HepG2 (cell line): ENCODE measurements at regions not wholly inside any gene's neighbourhood (a gene's known extent, or its start where the extent isn't known, plus 50 kb on each side); places are given as distances from the start of the nearest gene placed in this dataset.
"Not testable (repeated sequence)": the region's sequence is repeated elsewhere in the genome, so short reads cannot be mapped to it uniquely, and the experiment has no call there.

Source experiments
- ATAC-seq: fragments of 200-7000 bp; cut with Tn5 transposase; 3 replicates; pipeline ENCODE4 v1.9.1; 2020; ENCODE audit warnings: mild to moderate bottlenecking, moderate library complexity
- BruUV-seq: library from RNA; stranded (reverse); fragments of 400-500 nt; replicated peaks from 2 replicates; lab custom pipeline; 2021; lab: Mats Ljungman, UMichigan
- CTCF ChIA-PET: fragments of 300-600 bp; formaldehyde crosslinking; extraction: SDS; loops from one replicate; lab custom pipeline; 2021; ENCODE audit warnings: low total read pairs, inconsistent platforms, low intra/inter-chr PET ratio; lab: Yijun Ruan, JAX
- POLR2A ChIA-PET: fragments of 350-600 bp; sonication (Branson Sonifier 250); formaldehyde crosslinking; loops from one replicate; lab custom pipeline; 2020; ENCODE audit warnings: antibody characterized with exemption, inconsistent platforms; lab: Yijun Ruan, JAX
- DNase-seq: peaks from one replicate; pipeline ENCODE4 v3.0.0-alpha.2; 2015; ENCODE audit warnings: low spot score
- FAIRE-seq: peaks from 3 replicates; lab custom pipeline; 2011; peaks lifted over from hg19 to GRCh38; lab: Jason Lieb, UNC
- H2AFZ ChIP-seq: one replicate; pipeline ENCODE4 v1.6.1; 2011; ENCODE audit warnings: low read length, inconsistent platforms
- H3K27ac ChIP-seq: fragments of 300-600 bp; 3 replicates; pipeline ENCODE4 v1.8.0; 2011; ENCODE audit warnings: mixed run types, mild to moderate bottlenecking, mixed read lengths, low read length, inconsistent platforms; ENCODE audit not compliant: insufficient read depth; ENCODE audit errors: extremely low read length
- H3K27me3 ChIP-seq, 2 experiments: fragments of 200-600 bp in 1 of 2; 2 replicates in 1 of 2; 3 replicates in 1 of 2; pipeline versions ENCODE4 v1.6.0 to v1.8.0; 2011; ENCODE audit warnings: low read length in 2 of 2, mild to moderate bottlenecking in 2 of 2, moderate library complexity in 2 of 2, inconsistent platforms in 1 of 2; ENCODE audit not compliant: insufficient read depth in 2 of 2, control insufficient read depth in 1 of 2
- H3K36me3 ChIP-seq, 2 experiments: fragments of 200-600 bp in 1 of 2; replicated peaks in 1 of 2; 2 replicates in 1 of 2; 3 replicates in 1 of 2; pipeline versions ENCODE4 v1.5.1 to v1.8.0; 2011; ENCODE audit warnings: low read length in 2 of 2, inconsistent platforms in 1 of 2; ENCODE audit not compliant: insufficient read depth in 2 of 2, control insufficient read depth in 1 of 2
- H3K4me1 ChIP-seq: 2 replicates; pipeline ENCODE4 v1.5.1; 2012; ENCODE audit warnings: low read length, inconsistent platforms; ENCODE audit not compliant: insufficient read depth
- H3K4me2 ChIP-seq: 2 replicates; pipeline ENCODE4 v1.6.0; 2011; ENCODE audit warnings: low read depth, low read length, inconsistent platforms
- H3K4me3 ChIP-seq, 3 experiments: fragments of 200-600 bp in 1 of 3; sonication (generic), shearing (Covaris generic) in 1 of 3; replicated peaks in 1 of 3; 2 replicates each; pipeline ENCODE4 v1.5.1; 2011 to 2016; ENCODE audit warnings: low read length in 3 of 3, inconsistent platforms in 2 of 3, low read depth in 2 of 3, mild to moderate bottlenecking in 2 of 3, control low read depth in 1 of 3, mixed read lengths in 1 of 3; ENCODE audit not compliant: insufficient read depth in 1 of 3
- H3K79me2 ChIP-seq: one replicate; pipeline ENCODE4 v1.6.1; 2011; ENCODE audit warnings: low read length, inconsistent platforms; ENCODE audit not compliant: insufficient read depth
- H3K9ac ChIP-seq: 2 replicates; pipeline ENCODE4 v1.6.0; 2011; ENCODE audit warnings: mild to moderate bottlenecking, low read depth, low read length, inconsistent platforms; ENCODE audit not compliant: insufficient read depth
- H3K9me3 ChIP-seq: 2 replicates; pipeline ENCODE4 v1.5.1; 2012; ENCODE audit warnings: mild to moderate bottlenecking, low read length
- H4K20me1 ChIP-seq: 2 replicates; pipeline ENCODE4 v1.6.0; 2011; ENCODE audit warnings: inconsistent platforms, mild to moderate bottlenecking, low read length, moderate library complexity; ENCODE audit not compliant: insufficient read depth
- FOXK2 ChIP-seq: fragments of 450-650 bp; IDR thresholded peaks from 2 replicates; pipeline ENCODE4 v1.6.1; 2016
- MYC ChIP-seq: sonication (generic); formaldehyde crosslinking; IDR thresholded peaks from 2 replicates; pipeline ENCODE4 v1.9.0; 2021; ENCODE audit warnings: missing genetic modification reagents, borderline replicate concordance
- RAD21 ChIP-seq: fragments of 450-650 bp; formaldehyde crosslinking; IDR thresholded peaks from 2 replicates; pipeline ENCODE4 v1.5.0; 2020; ENCODE audit warnings: mild to moderate bottlenecking
- ZNF263 ChIP-seq: sonication (generic); formaldehyde crosslinking; IDR thresholded peaks from 2 replicates; pipeline ENCODE4 v1.4.0; 2020; ENCODE audit warnings: missing genetic modification reagents
- ZNF280B ChIP-seq: sonication (generic); formaldehyde crosslinking; IDR thresholded peaks from 2 replicates; pipeline ENCODE4 v1.5.0; 2020; ENCODE audit warnings: missing genetic modification reagents, mild to moderate bottlenecking, borderline replicate concordance
- ZNF687 ChIP-seq: sonication (generic); formaldehyde crosslinking; IDR thresholded peaks from 2 replicates; pipeline ENCODE4 v1.5.1; 2020; ENCODE audit warnings: mild to moderate bottlenecking, missing genetic modification reagents, moderate library complexity
- ZNF768 ChIP-seq: sonication (generic); formaldehyde crosslinking; IDR thresholded peaks from 2 replicates; pipeline ENCODE4 v1.4.0; 2020; ENCODE audit warnings: missing genetic modification reagents
- WGBS: methylation state at CpG from one replicate; pipeline ENCODE4 v1.1.6; 2017; ENCODE audit warnings: low lambda C conversion rate; 5-methylcytosine and 5-hydroxymethylcytosine counted together
- in situ Hi-C: cut with HindIII; loops from 2 replicates; pipeline ENCODE4 v1.10.0; 2017; ENCODE audit warnings: low pct_unique_long_range_greater_than_20kb; ENCODE audit not compliant: extremely low pct_ligation_motif_present
- intact Hi-C: fragments of 100-400 bp; cut with micrococcal nuclease; formaldehyde crosslinking; loops from one replicate; pipeline ENCODE4 v1.10.0; 2022; ENCODE audit not compliant: unreplicated experiment

GRCh38 chr1:196366-196765, 255.1 kb downstream of the OR4F29 start:
- not testable (repeated sequence) for H3K4me1 ChIP-seq, BruUV-seq, ATAC-seq

GRCh38 chr1:191296-192049, 260.0 kb downstream of the OR4F29 start:
- H3K79me2 ChIP-seq, H3K27me3 ChIP-seq, CTCF ChIA-PET, in situ Hi-C loops, H2AFZ ChIP-seq, H3K9me3 ChIP-seq, BruUV-seq, ATAC-seq, DNase-seq, FAIRE-seq, POLR2A ChIA-PET, H3K36me3 ChIP-seq, intact Hi-C loops, H4K20me1 ChIP-seq: not testable (repeated sequence)
- peaks cover 19% of the 10 kb centered on the region for H3K4me1 ChIP-seq
- peak overlapping the region; percentile 80 for H3K27ac ChIP-seq
- peak overlapping the region; percentile 67 for H3K4me2 ChIP-seq
- 80% methylated on average over 17 of the region's 19 CpGs for WGBS
- H3K9ac ChIP-seq = peak overlapping the region; percentile 58; the same call in 1 of the 2 replicates
- TF ChIP-seq ZNF280B (peak; percentile 35; the same call in 1 of the 2 replicates), ZNF263 (peak; percentile 62), MYC (CRISPR knock-in tag) (peak; percentile 33; the same call in 1 of the 2 replicates), FOXK2 (0 out of 2 replicates have a peak, but pooled peaks have one; percentile 9), RAD21 (CRISPR knock-in tag) (0 out of 2 replicates have a peak, but pooled peaks have one; percentile 13), ZNF768 (CRISPR knock-in tag) (peak; percentile 39; the same call in 1 of the 2 replicates), ZNF687 (CRISPR knock-in tag) (peak; percentile 53)
- peak overlapping the region in 1 of 3 experiments; percentile 39; a peak in 1 of 6 replicates for H3K4me3 ChIP-seq

More at GRCh38 chr1:196366-196765, 255.1 kb downstream of the OR4F29 start:
- H3K27ac ChIP-seq, CTCF ChIA-PET, FAIRE-seq, H3K4me3 ChIP-seq, intact Hi-C loops, H4K20me1 ChIP-seq, H2AFZ ChIP-seq, H3K36me3 ChIP-seq, H3K4me2 ChIP-seq, H3K79me2 ChIP-seq, H3K27me3 ChIP-seq, H3K9me3 ChIP-seq, POLR2A ChIA-PET, in situ Hi-C loops, H3K9ac ChIP-seq, DNase-seq: not testable (repeated sequence)
- WGBS = no CpG with 5 or more reads among the region's 5 CpGs
